ENCODE measurements at regions not wholly inside any gene's neighbourhood (a gene's known extent, or its start where the extent isn't known, plus 50 kb on each side); places are given as distances from the start of the nearest gene placed in this dataset.
"Not testable (repeated sequence)": the region's sequence is repeated elsewhere in the genome, so short reads cannot be mapped to it uniquely, and the experiment has no call there.

GRCh38 chr5:39660020-39660419 is 235.2 kb upstream of the DAB2 start:
- no peak for DNase-seq (ENCODE audit: low read depth)

GRCh38 chr5:39658866-39659265 is 234.1 kb upstream of the DAB2 start:
- no peak for DNase-seq (ENCODE audit: low read depth)

GRCh38 chr5:39657943-39658342 is 233.2 kb upstream of the DAB2 start:
- no peak for DNase-seq (ENCODE audit: low read depth)

DNA sequence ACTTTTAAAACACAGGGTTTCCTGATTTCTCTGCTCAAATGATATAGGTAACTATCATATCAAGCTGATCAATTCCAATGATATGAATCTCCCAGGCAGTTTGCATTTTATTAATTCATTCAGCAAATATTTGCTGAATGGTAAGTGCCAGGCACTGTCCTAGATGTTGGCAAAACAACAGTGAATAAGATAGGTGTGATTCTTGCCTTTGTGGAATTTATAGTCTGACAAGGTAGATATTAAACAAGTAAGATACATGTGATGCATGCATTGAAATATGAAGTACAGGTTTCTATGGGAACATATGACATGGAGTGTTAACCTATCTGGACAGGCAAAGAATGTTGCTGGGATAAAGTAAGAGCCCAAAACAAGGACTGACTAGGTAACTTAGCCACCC is 231.8 kb upstream of the DAB2 start:
- no peak for DNase-seq (ENCODE audit: low read depth)

DNA sequence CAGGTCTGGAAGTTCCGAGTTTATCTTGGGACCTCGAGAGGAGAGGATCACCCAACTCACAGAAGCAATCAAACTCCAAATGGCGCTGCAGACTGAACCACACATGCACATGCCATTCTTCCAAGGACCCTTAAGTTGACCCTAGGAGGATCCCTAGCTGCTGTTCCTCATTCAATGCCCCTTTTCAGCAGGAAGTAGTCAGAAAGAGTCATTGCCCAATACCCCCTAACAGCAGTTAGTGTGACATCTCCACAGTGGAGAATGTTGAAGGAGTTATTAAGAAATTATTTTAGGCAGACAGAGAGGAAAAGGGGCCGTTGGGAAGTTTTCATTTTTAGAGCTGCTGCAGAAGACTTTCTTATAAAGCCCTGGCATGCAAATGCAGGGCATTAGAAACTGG is 229.9 kb upstream of the DAB2 start:
- DNase-seq (ENCODE audit: low read depth), result no peak

DNA sequence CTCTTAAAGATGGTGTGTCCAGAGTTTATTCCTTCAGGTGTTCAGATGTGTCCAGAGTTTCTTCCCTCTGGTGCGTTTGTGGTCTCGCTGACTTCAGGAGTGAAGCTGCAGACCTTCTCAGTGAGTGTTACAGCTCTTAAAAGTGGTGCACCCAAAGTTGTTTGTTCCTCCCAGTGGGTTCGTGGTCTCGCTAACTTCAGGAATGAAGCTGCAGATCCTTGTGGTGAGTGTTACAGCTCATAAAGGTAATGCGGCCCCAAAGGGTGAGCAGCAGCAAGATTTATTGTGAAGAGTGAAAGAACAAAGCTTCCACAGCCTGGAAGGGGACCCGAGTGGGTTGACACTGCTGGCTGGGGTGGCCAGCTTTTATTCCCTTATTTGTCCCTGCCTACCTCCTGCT is 227.7 kb upstream of the DAB2 start:
- DNase-seq (ENCODE audit: low read depth), result not testable (repeated sequence)

DNA sequence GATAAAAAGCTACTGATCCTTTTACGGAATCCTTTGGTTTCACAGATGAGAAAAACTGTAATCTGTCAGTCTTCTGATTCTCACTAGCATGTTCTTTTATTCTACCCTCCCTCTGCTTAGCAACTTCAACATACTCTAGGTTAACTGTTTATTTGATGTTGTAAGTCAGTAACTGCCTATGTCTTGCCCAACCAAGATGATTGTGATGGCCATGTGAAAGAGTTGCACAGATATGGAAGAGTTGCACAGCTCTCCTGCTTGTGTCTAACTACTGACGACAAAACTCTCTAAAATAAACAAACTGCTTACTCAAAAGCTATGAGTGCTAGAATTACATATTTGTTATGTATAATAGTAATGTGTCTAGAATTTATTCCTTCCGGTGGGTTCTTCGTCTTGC is 227.3 kb upstream of the DAB2 start:
- DNase-seq (ENCODE audit: low read depth), result no peak

- DNase-seq (ENCODE audit: low read depth), result peak; percentile 11
Measured at GRCh38 chr5:39650008-39650762, 225.4 kb upstream of the DAB2 start.

- DNase-seq (ENCODE audit: low read depth), result peak; percentile 66
Measured at GRCh38 chr5:39648848-39649227, 224.1 kb upstream of the DAB2 start.

DNA sequence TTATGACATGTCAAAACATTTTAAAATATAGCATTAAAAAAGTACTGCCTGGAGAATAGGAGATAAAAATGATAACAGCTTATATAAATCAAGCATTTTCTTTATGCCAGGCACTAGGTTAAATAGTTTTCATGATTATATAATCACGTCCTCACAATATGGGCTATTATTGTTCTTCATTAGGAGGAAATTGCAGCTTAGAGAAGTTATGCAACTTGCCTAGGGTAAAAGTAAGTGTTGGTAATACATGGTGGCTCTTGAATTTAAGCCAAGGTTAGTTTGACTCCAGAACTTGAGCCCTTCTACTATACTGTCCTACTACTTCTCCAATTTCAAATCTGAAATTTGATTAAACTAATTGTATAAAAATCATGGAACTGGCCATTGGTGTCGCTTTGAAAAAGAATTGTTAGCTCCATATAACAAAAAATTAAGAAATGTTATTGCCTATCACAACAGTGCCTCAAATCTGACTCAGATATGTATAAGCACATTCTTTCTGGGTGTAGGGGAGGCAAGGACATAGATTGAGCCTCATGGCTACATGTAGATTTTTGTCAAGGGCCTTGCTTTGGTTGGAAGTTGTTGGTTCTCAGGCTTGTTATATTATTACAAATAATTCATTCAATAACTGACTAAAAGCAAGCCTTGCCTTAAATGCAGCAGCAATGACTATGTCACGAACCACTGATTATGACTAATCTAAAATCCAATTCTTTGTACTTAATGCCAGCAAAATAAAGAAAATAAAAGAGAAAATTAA is 223.5 kb upstream of the DAB2 start:
- DNase-seq (ENCODE audit: low read depth), result no peak

GRCh38 chr5:39640552-39640951 is 215.8 kb upstream of the DAB2 start:
- DNase-seq (ENCODE audit: low read depth), result no peak

- peak; percentile 23 for DNase-seq (ENCODE audit: low read depth)
Measured at GRCh38 chr5:39639618-39640089, 214.9 kb upstream of the DAB2 start.

GRCh38 chr5:39638813-39639212 is 214.0 kb upstream of the DAB2 start:
- no peak for DNase-seq (ENCODE audit: low read depth)

DNA sequence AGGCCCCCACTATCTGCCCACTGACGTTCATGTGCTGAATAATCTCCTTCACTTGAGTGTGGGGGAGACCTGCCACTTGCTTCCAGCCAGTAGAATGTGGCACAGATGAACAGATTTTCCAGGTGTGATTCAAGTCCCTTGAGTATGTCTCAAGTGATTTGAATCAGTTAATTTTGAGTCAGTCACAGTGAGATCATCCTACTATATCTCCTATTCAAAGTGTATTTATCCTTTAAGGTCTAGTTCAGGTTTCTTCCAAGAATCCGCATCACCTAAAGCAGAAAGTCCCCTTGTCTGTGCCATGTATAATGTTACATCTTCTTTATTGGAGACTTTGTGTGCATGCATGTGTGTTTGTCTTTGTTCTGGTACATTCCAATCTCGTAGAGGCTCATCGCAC is 208.3 kb upstream of the DAB2 start:
- DNase-seq (ENCODE audit: low read depth), result no peak

DNA sequence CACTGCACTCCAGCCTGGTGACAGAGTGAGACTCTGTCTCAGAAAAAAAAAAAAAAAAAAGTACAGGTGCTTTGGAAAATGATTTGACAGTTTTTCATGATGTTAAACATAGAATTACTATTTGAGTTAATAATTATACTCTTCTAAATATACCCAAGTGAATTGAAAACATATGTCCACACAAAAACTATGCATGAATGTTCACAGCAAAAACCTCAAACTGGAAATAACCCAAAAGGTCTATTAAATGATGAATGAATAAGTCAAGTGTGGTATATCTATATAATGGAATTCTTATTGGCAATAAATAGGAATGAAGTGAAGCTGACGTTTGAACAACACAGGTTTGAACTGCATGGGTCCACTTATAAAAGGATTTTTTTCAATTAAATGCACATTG is 207.2 kb upstream of the DAB2 start:
- DNase-seq (ENCODE audit: low read depth), result no peak

GRCh38 chr5:39629946-39630345 is 205.2 kb upstream of the DAB2 start:
- no peak for DNase-seq (ENCODE audit: low read depth)

DNA sequence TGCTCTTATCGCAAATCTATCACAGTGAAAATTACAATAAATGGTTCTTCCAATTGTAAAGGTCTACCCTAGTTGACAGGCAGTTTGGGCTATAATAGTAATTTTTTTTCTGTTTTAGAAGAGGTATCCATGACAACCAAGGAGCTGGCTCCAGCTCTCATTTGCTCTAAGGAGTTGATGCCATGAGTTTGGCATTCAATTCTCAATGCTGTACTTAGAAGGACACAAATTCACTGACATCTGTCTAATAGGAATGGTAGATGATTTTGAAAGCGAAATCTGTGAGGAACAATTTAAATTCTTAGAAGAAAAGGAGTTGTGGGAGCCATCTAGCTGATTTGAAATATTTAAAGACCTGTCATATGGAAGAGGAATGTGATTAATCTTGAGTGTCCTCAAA is 203.6 kb upstream of the DAB2 start:
- no peak for DNase-seq (ENCODE audit: low read depth)

- DNase-seq (ENCODE audit: low read depth), result no peak
Measured at GRCh38 chr5:39624890-39625289, 200.1 kb upstream of the DAB2 start.

DNA sequence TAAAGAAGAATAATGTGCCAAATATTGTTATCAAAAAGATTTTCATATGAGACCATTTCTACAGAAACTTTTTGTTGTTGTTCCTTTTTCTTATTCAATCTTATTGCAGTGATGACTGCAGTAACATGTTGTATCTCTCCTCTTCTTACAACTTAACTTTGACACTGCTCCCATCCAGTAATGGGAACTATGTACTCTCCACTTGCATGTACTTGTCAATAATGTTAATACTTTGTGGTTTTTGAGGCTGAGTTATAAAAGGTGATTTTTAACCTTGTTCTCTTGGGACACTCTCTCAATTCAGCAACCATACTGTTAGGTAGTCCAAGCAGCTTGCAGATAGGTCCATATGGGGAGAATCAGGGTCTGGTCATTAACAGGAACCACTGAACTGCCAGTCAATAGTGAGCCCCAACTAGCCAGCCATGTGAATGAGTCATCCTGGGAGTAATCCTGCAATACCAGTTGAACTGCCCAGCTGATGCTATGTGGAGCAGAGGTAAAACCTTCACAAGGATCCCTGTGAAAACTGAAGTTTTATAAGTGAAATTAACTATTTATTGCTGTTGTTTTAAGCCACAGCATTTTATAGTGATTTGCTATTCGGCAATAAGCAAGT is 199.6 kb upstream of the DAB2 start:
- peak; percentile 54 for DNase-seq (ENCODE audit: low read depth)

- DNase-seq (ENCODE audit: low read depth), result peak; percentile 47
Measured at GRCh38 chr5:39623291-39623865, 198.6 kb upstream of the DAB2 start.

DNA sequence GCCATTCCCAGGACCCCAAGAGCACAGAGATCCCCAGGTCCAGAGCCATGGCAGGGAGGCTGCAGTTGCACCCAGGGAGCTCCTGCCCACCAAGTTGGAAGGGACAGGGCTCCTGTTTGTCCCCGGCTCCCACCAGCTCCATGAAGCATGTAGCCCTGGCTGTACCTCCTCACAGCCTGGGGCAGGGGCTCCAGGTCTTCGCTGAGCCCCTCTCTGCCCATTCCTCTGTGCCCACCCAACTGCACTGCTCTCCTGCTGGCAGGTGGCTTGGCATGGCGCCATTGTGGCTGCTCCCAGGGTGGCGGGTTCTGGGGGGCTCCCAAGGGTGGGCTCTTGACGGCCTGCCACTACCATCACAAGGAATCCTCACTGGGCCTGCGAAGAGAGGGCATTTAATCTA is 197.5 kb upstream of the DAB2 start:
- no peak for DNase-seq (ENCODE audit: low read depth)

DNA sequence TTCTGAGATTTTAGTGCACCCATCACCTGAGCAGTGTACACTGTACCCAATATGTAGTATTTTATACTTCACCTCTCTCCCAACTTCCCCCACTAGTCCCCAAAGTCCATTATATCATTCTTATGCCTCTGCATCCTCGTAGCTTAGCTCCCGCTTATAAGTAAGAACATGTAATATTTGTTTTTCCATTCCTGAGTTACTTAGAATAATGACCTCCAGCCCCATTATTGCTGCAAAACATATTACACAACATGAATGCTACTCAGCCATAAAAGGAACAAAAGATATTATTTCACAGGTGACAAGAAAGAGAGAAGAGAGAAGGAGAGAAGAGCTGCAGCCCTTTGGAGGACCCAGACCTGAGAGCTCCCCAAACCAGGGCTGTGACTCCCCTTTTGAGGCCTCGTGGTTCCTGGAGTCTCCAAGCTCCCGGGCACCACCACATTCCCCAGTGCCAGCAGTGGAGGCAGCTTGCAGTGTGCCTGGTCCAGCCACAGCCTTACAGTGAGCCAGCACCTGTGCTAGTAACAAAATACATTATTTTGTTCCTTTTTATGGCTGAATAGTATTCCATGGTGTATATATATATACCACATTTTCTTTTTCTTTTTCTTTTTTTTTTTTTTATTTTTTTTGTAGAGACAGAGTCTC is 194.5 kb upstream of the DAB2 start:
- no peak for DNase-seq (ENCODE audit: low read depth)
